GM23338 (cell line): ENCODE measurements at regions not wholly inside any gene's neighbourhood (a gene's known extent, or its start where the extent isn't known, plus 50 kb on each side); places are given as distances from the start of the nearest gene placed in this dataset.

ENCODE experiments used
- ATAC-seq: fragments of 200-7000 bp; cut with Tn5 transposase; 3 replicates; pipeline ENCODE4 v1.9.1; 2020
- DNase-seq: peaks from one replicate; pipeline ENCODE4 v3.0.0-alpha.2; 2015; ENCODE audit warnings: low spot score
- H2AFZ ChIP-seq: fragments of 200-600 bp; sonication (generic); 2 replicates; pipeline ENCODE4 v1.8.0; 2016; ENCODE audit warnings: antibody characterized with exemption, mild to moderate bottlenecking, moderate library complexity
- H3F3A ChIP-seq: fragments of 200-600 bp; sonication (generic); replicated peaks from 2 replicates; pipeline ENCODE4 v1.8.0; 2017; ENCODE audit warnings: antibody characterized with exemption, mixed run types, low read depth
- H3K27ac ChIP-seq: fragments of 200-600 bp; sonication (generic); 2 replicates; pipeline ENCODE4 v1.6.1; 2016; ENCODE audit warnings: low read depth
- H3K27me3 ChIP-seq: fragments of 200-600 bp; sonication (generic); 2 replicates; pipeline ENCODE4 v1.8.0; 2016; ENCODE audit warnings: mild to moderate bottlenecking, mixed run types, moderate library complexity; ENCODE audit not compliant: insufficient read depth
- H3K36me3 ChIP-seq: fragments of 200-600 bp; sonication (generic); 2 replicates; pipeline ENCODE4 v1.8.0; 2016; ENCODE audit warnings: mild to moderate bottlenecking; ENCODE audit not compliant: insufficient read depth
- H3K4me1 ChIP-seq: fragments of 200-600 bp; sonication (generic); 2 replicates; pipeline ENCODE4 v1.8.0; 2016; ENCODE audit warnings: mild to moderate bottlenecking, moderate library complexity; ENCODE audit not compliant: insufficient read depth
- H3K4me2 ChIP-seq: fragments of 200-600 bp; sonication (generic); 2 replicates; pipeline ENCODE4 v1.7.1; 2017; ENCODE audit warnings: mixed run types
- H3K4me3 ChIP-seq: fragments of 200-600 bp; sonication (generic); 2 replicates; pipeline ENCODE4 v1.6.1; 2016; ENCODE audit warnings: mixed run types
- H3K79me2 ChIP-seq: fragments of 200-600 bp; sonication (generic); replicated peaks from 2 replicates; pipeline ENCODE4 v1.8.0; 2017; ENCODE audit warnings: mild to moderate bottlenecking; ENCODE audit not compliant: insufficient read depth
- H3K9me2 ChIP-seq: fragments of 200-600 bp; sonication (generic); 2 replicates; pipeline ENCODE4 v1.8.0; 2017; ENCODE audit not compliant: insufficient read depth
- H4K20me1 ChIP-seq: fragments of 200-600 bp; sonication (generic); replicated peaks from 2 replicates; pipeline ENCODE4 v1.8.0; 2017; ENCODE audit warnings: mild to moderate bottlenecking; ENCODE audit not compliant: insufficient read depth
- H3K27ac Mint-ChIP-seq: 2 replicates; pipeline ENCODE4 v1.8.0; 2020; ENCODE audit warnings: inconsistent platforms, mild to moderate bottlenecking, moderate library complexity, mixed read lengths
- H3K27me3 Mint-ChIP-seq: 3 replicates; pipeline ENCODE4 v1.8.0; 2022; ENCODE audit warnings: low read depth, mild to moderate bottlenecking, moderate library complexity, mixed read lengths, inconsistent platforms; ENCODE audit not compliant: insufficient read depth, poor library complexity
- H3K36me3 Mint-ChIP-seq: 3 replicates; pipeline ENCODE4 v1.8.0; 2021; ENCODE audit warnings: low read depth, mild to moderate bottlenecking, inconsistent platforms, moderate library complexity, mixed read lengths
- H3K4me1 Mint-ChIP-seq: 3 replicates; pipeline ENCODE4 v1.8.0; 2020; ENCODE audit warnings: mild to moderate bottlenecking, inconsistent platforms, mixed read lengths
- H3K4me3 Mint-ChIP-seq: 3 replicates; pipeline ENCODE4 v1.8.0; 2021; ENCODE audit warnings: moderate library complexity, mild to moderate bottlenecking, inconsistent platforms, mixed read lengths
- H3K9me3 Mint-ChIP-seq: 3 replicates; pipeline ENCODE4 v1.8.0; 2020; ENCODE audit warnings: moderate library complexity, mild to moderate bottlenecking, inconsistent platforms, mixed read lengths
- CREB1 ChIP-seq: fragments of 250-450 bp; sonication (Bioruptor Pico); IDR thresholded peaks from 2 replicates; pipeline ENCODE4 v1.5.0; 2020; ENCODE audit warnings: low read depth, mild to moderate bottlenecking, moderate library complexity
- EZH2 ChIP-seq: fragments of 200-600 bp; sonication (generic); IDR thresholded peaks from one replicate; pipeline ENCODE4 v1.8.0; 2017; ENCODE audit warnings: antibody characterized with exemption, mild to moderate bottlenecking, low read depth; ENCODE audit not compliant: unreplicated experiment
- EZH2phosphoT487 ChIP-seq: fragments of 200-600 bp; sonication (generic); IDR thresholded peaks from one replicate; pipeline ENCODE4 v1.8.1; 2018; ENCODE audit warnings: antibody characterized with exemption; ENCODE audit not compliant: unreplicated experiment
- POLR2AphosphoS5 ChIP-seq: IDR thresholded peaks from 2 replicates; pipeline ENCODE4 v1.6.1; 2016; ENCODE audit warnings: antibody characterized with exemption, low read depth
- ZNF114 ChIP-seq: fragments of 250-450 bp; sonication (Bioruptor Pico); IDR thresholded peaks from 2 replicates; pipeline ENCODE4 v1.5.0; 2020; ENCODE audit warnings: mild to moderate bottlenecking, moderate library complexity
- ZNF331 ChIP-seq: fragments of 250-450 bp; sonication (Bioruptor Pico); IDR thresholded peaks from 2 replicates; pipeline ENCODE4 v1.5.0; 2020; ENCODE audit warnings: low read depth, mild to moderate bottlenecking, moderate library complexity
- ZNF462 ChIP-seq: fragments of 250-450 bp; sonication (Bioruptor Pico); IDR thresholded peaks from 2 replicates; pipeline ENCODE4 v1.5.0; 2020; ENCODE audit warnings: mild to moderate bottlenecking, moderate library complexity

- no peaks in the 10 kb centered on the region for H3K4me1 Mint-ChIP-seq
- no peak overlapping the region for H3K4me3 Mint-ChIP-seq
- no peaks in the 10 kb centered on the region for H3F3A ChIP-seq
- H3K4me2 ChIP-seq, result no peak overlapping the region
- no peaks in the 10 kb centered on the region for H3K27me3 ChIP-seq
- no peak overlapping the region for H3K27ac Mint-ChIP-seq
- no peak for DNase-seq
- no peaks in the 10 kb centered on the region for H3K9me2 ChIP-seq
- H3K36me3 ChIP-seq, result no peaks in the 10 kb centered on the region
- no peaks in the 10 kb centered on the region for H3K36me3 Mint-ChIP-seq
- H2AFZ ChIP-seq, result no peak overlapping the region
- ATAC-seq, result no peak
- H3K79me2 ChIP-seq, result no peaks in the 10 kb centered on the region
- H3K4me1 ChIP-seq, result no peaks in the 10 kb centered on the region
- no peak for TF ChIP-seq ZNF462
- no peak for TF ChIP-seq POLR2AphosphoS5
- no peak for TF ChIP-seq CREB1
- H3K27ac ChIP-seq, result no peak overlapping the region
- H4K20me1 ChIP-seq, result no peaks in the 10 kb centered on the region
- no peak overlapping the region for H3K4me3 ChIP-seq
- peaks cover 2% of the 10 kb centered on the region for H3K27me3 Mint-ChIP-seq
- peaks cover 6% of the 10 kb centered on the region for H3K9me3 Mint-ChIP-seq
These were observed 296.6 kb upstream of the MYOCD start for GRCh38 chr17:12369065-12369464.

DNA sequence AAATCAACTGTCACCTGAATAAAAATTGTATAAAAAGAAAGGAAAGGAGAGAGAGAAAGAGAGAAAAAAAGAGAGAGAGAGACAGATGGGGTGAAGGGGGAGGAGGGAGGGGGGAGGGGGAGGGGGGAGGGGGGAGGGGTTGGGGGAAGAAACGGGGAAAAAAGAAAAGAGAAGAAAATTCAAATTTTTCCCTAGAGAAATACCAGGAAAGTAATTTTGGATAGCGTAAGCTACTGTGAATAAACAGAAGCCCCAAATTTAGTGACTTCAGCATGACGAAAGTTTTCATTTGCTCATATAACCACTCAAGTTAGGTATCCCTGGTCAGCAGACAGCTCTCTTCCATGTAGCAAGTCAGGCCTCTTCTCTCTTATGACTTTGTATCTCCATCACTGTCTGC is 289.4 kb upstream of the MYOCD start:
- Histone ChIP-seq H3K4me1 (no peaks in the 10 kb centered on the region), H3F3A (no peaks in the 10 kb centered on the region), H3K79me2 (no peaks in the 10 kb centered on the region), H3K27ac (no peak overlapping the region), H2AFZ (peak overlapping the region; percentile 94; the same call in 1 of the 2 replicates), H4K20me1 (no peaks in the 10 kb centered on the region), H3K36me3 (peaks cover 3% of the 10 kb centered on the region; the same call in 1 of the 2 replicates), H3K9me2 (no peaks in the 10 kb centered on the region; the same call in 1 of the 2 replicates), H3K27me3 (no peaks in the 10 kb centered on the region), H3K4me3 (no peak overlapping the region), H3K4me2 (no peak overlapping the region)
- H3K9me3 Mint-ChIP-seq, result peaks cover 16% of the 10 kb centered on the region
- H3K27ac Mint-ChIP-seq, result no peak overlapping the region
- DNase-seq (no peak), ATAC-seq (no peak)
- H3K36me3 Mint-ChIP-seq, result no peaks in the 10 kb centered on the region
- no peak overlapping the region for H3K4me3 Mint-ChIP-seq
- peaks cover 6% of the 10 kb centered on the region for H3K27me3 Mint-ChIP-seq
- H3K4me1 Mint-ChIP-seq, result no peaks in the 10 kb centered on the region; the same call in 2 of the 3 replicates
- no peak for TF ChIP-seq EZH2phosphoT487
- no peak for TF ChIP-seq POLR2AphosphoS5
- TF ChIP-seq CREB1, result no peak
- no peak for TF ChIP-seq ZNF462
- TF ChIP-seq ZNF331 (CRISPR knock-in tag), result no peak
- no peak for TF ChIP-seq ZNF114 (CRISPR knock-in tag)
- no peak for TF ChIP-seq EZH2
